ENCODE measurements at regions not wholly inside any gene's neighbourhood (a gene's known extent, or its start where the extent isn't known, plus 50 kb on each side); places are given as distances from the start of the nearest gene placed in this dataset.

- TF ChIP-seq CTCF (IDR thresholded peaks at IDR 0.05; ENCODE audit: low read depth, low read length) (no peak), EZH2phosphoT487 (IDR thresholded peaks at IDR 0.05; ENCODE audit: low read depth) (no peak)
- no peaks in the 10 kb centered on the region for H3K79me2 ChIP-seq (ENCODE audit: low read length)
- no peak overlapping the region for H3K27ac ChIP-seq (ENCODE audit: low read length)
- H3K4me3 ChIP-seq (ENCODE audit: low read length) = no peak overlapping the region
- H3K4me1 ChIP-seq (ENCODE audit: low read length) = no peaks in the 10 kb centered on the region
- H3K36me3 ChIP-seq (replicated peaks; ENCODE audit: low read depth, low read length) = no peaks in the 10 kb centered on the region
- no peak overlapping the region for H2AFZ ChIP-seq (ENCODE audit: low read depth, low read length)
- H3K9me3 ChIP-seq (ENCODE audit: insufficient read depth, low read length) = no peaks in the 10 kb centered on the region
- H3K9ac ChIP-seq (ENCODE audit: low read length) = no peak overlapping the region
- H3K4me2 ChIP-seq (ENCODE audit: low read length) = no peak overlapping the region
- no peaks in the 10 kb centered on the region for H3K27me3 ChIP-seq (ENCODE audit: low read depth, low read length)
- H4K20me1 ChIP-seq (ENCODE audit: insufficient read depth, low read length) = no peaks in the 10 kb centered on the region
These were observed 628.5 kb upstream of the KLHL1 start for GRCh38 chr13:70736622-70737317.

DNA sequence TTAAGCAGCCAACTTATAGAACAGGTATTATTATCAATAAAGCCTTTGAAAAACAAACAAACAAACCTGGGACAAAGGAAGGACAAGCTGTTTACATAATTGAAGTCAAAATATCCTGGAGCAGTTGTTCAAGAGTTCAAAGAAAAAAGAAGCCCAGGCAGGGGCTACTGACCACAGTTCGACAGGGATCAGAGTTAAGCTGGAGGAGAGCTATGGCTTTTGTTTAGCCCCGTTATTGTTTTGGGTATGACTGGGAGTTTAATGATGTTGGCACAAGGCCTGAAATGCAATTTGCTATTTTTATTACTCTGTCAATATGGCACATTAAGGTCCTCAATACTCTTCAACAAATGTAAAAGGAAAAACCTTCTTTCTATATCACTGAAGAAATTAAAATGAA is 624.4 kb upstream of the KLHL1 start:
- no peak overlapping the region for H2AFZ ChIP-seq (ENCODE audit: low read depth, low read length)
- no peak overlapping the region for H3K4me3 ChIP-seq (ENCODE audit: low read length)
- no peak overlapping the region for H3K4me2 ChIP-seq (ENCODE audit: low read length)
- TF ChIP-seq EZH2phosphoT487 (IDR thresholded peaks at IDR 0.05; ENCODE audit: low read depth) (no peak), CTCF (IDR thresholded peaks at IDR 0.05; ENCODE audit: low read depth, low read length) (no peak)
- H3K4me1 ChIP-seq (ENCODE audit: low read length) = peaks cover 10% of the 10 kb centered on the region
- H3K36me3 ChIP-seq (replicated peaks; ENCODE audit: low read depth, low read length) = no peaks in the 10 kb centered on the region
- H3K9ac ChIP-seq (ENCODE audit: low read length) = no peak overlapping the region
- H3K9me3 ChIP-seq (ENCODE audit: insufficient read depth, low read length) = no peaks in the 10 kb centered on the region
- H3K27ac ChIP-seq (ENCODE audit: low read length) = no peak overlapping the region
- H3K79me2 ChIP-seq (ENCODE audit: low read length) = no peaks in the 10 kb centered on the region
- no peaks in the 10 kb centered on the region for H4K20me1 ChIP-seq (ENCODE audit: insufficient read depth, low read length)
- no peaks in the 10 kb centered on the region for H3K27me3 ChIP-seq (ENCODE audit: low read depth, low read length)

GRCh38 chr13:70729369-70729768 is 621.1 kb upstream of the KLHL1 start:
- TF ChIP-seq EZH2phosphoT487 (IDR thresholded peaks at IDR 0.05; ENCODE audit: low read depth) (no peak), CTCF (IDR thresholded peaks at IDR 0.05; ENCODE audit: low read depth, low read length) (no peak)
- H2AFZ ChIP-seq (ENCODE audit: low read depth, low read length) = no peak overlapping the region
- H3K27me3 ChIP-seq (ENCODE audit: low read depth, low read length) = no peaks in the 10 kb centered on the region

DNA sequence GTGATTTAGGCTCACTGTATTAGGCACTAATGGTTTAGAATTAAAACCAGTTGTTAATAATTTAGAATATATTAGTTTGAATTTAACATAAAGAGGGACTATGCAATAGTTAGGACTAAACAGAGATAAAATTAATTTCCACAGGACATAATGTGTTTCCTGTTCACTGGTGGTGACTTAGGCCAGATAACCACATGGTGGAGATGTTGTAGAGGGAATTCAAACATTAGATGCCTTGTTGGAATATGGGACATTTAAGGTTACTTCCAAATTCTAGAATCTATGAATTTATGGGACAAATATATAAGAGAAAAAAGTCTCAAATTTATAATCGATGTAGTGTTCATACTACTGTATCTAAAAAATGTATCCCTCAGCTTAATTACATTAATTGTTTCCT is 615.5 kb upstream of the KLHL1 start:
- Histone ChIP-seq H3K36me3 (replicated peaks; ENCODE audit: low read depth, low read length) (no peaks in the 10 kb centered on the region), H3K4me1 (ENCODE audit: low read length) (no peaks in the 10 kb centered on the region), H3K9ac (ENCODE audit: low read length) (no peak overlapping the region), H3K27ac (ENCODE audit: low read length) (no peak overlapping the region), H3K79me2 (ENCODE audit: low read length) (no peaks in the 10 kb centered on the region), H3K4me3 (ENCODE audit: low read length) (no peak overlapping the region), H3K27me3 (ENCODE audit: low read depth, low read length) (no peaks in the 10 kb centered on the region), H3K4me2 (ENCODE audit: low read length) (no peak overlapping the region), H4K20me1 (ENCODE audit: insufficient read depth, low read length) (no peaks in the 10 kb centered on the region), H3K9me3 (ENCODE audit: insufficient read depth, low read length) (no peaks in the 10 kb centered on the region), H2AFZ (ENCODE audit: low read depth, low read length) (no peak overlapping the region)
- TF ChIP-seq EZH2phosphoT487 (IDR thresholded peaks at IDR 0.05; ENCODE audit: low read depth) (no peak), CTCF (IDR thresholded peaks at IDR 0.05; ENCODE audit: low read depth, low read length) (peak; percentile 70)

More at GRCh38 chr13:70729369-70729768, 621.1 kb upstream of the KLHL1 start:
- Histone ChIP-seq H3K9ac (ENCODE audit: low read length) (no peak overlapping the region), H3K27ac (ENCODE audit: low read length) (no peak overlapping the region), H3K4me1 (ENCODE audit: low read length) (peaks cover 10% of the 10 kb centered on the region), H3K79me2 (ENCODE audit: low read length) (no peaks in the 10 kb centered on the region), H3K9me3 (ENCODE audit: insufficient read depth, low read length) (no peaks in the 10 kb centered on the region), H3K4me2 (ENCODE audit: low read length) (no peak overlapping the region), H4K20me1 (ENCODE audit: insufficient read depth, low read length) (no peaks in the 10 kb centered on the region), H3K36me3 (replicated peaks; ENCODE audit: low read depth, low read length) (no peaks in the 10 kb centered on the region), H3K4me3 (ENCODE audit: low read length) (no peak overlapping the region)

All from OCI-LY3 (cell line).